Suprapubic skin (tissue), 4 donors: ENCODE measurements at regions not wholly inside any gene's neighbourhood (a gene's known extent, or its start where the extent isn't known, plus 50 kb on each side); places are given as distances from the start of the nearest gene placed in this dataset.

Experiments used
- DNase-seq, 2 donors: peaks; one replicate each; pipeline ENCODE4 v3.0.0-alpha.2; 2019; ENCODE audit warnings: low spot score in 2 of 2
- H3K27ac ChIP-seq: fragments of 200-600 bp; sonication (generic); one replicate; pipeline ENCODE4 v1.5.1; 2019
- H3K27me3 ChIP-seq: fragments of 200-600 bp; sonication (generic); one replicate; pipeline ENCODE4 v1.5.1; 2019
- H3K36me3 ChIP-seq: fragments of 200-600 bp; sonication (generic); one replicate; pipeline ENCODE4 v1.5.1; 2019
- H3K4me1 ChIP-seq: fragments of 200-600 bp; sonication (generic); one replicate; pipeline ENCODE4 v1.5.1; 2019
- H3K4me3 ChIP-seq: fragments of 200-600 bp; sonication (generic); one replicate; pipeline ENCODE4 v1.5.1; 2019; ENCODE audit warnings: mild to moderate bottlenecking
- H3K9me3 ChIP-seq: fragments of 200-600 bp; sonication (generic); one replicate; pipeline ENCODE4 v1.5.1; 2019
- CTCF ChIP-seq, 2 donors: fragments of 200-600 bp in 1 of 2; fragments of 450-650 bp in 1 of 2; sonication (generic) in 1 of 2; IDR thresholded peaks; one replicate each; pipeline ENCODE4 v1.5.1; 2016 to 2019; ENCODE audit warnings: antibody characterized with exemption in 2 of 2, mild to moderate bottlenecking in 1 of 2, moderate library complexity in 1 of 2
- EP300 ChIP-seq: sonication (generic); formaldehyde crosslinking; IDR thresholded peaks from one replicate; pipeline ENCODE4 v1.6.1; 2017; ENCODE audit warnings: antibody characterized with exemption
- POLR2A ChIP-seq, 2 donors: fragments of 450-650 bp; IDR thresholded peaks; one replicate each; pipeline ENCODE4 v1.6.1; 2017; ENCODE audit warnings: antibody characterized with exemption in 2 of 2, mild to moderate bottlenecking in 2 of 2, moderate library complexity in 2 of 2
- POLR2AphosphoS5 ChIP-seq, 3 donors: sonication (generic); formaldehyde crosslinking; IDR thresholded peaks; one replicate each; pipeline ENCODE4 v1.6.1; 2017; ENCODE audit warnings: antibody characterized with exemption in 3 of 3
- WGBS: methylation state at CpG from one replicate; pipeline ENCODE4 v1.1.5; 2018; 5-methylcytosine and 5-hydroxymethylcytosine counted together

GRCh38 chr2:199607914-199608313 is 150.2 kb upstream of the SATB2 start:
- WGBS = 80% methylated on average over 3 of the region's 3 CpGs
- H3K4me3 ChIP-seq = no peak overlapping the region
- no peaks in the 10 kb centered on the region for H3K36me3 ChIP-seq
- H3K27ac ChIP-seq = no peak overlapping the region
- no peaks in the 10 kb centered on the region for H3K9me3 ChIP-seq
- no peak for DNase-seq
- TF ChIP-seq POLR2AphosphoS5 (IDR thresholded peaks at IDR 0.05) (no peak), EP300 (no peak), CTCF (IDR thresholded peaks at IDR 0.05) (no peak), POLR2A (IDR thresholded peaks at IDR 0.05) (no peak)
- H3K4me1 ChIP-seq = peaks cover 5% of the 10 kb centered on the region
- peaks cover 9% of the 10 kb centered on the region for H3K27me3 ChIP-seq

- peaks cover 9% of the 10 kb centered on the region for H3K27me3 ChIP-seq
- no peaks in the 10 kb centered on the region for H3K36me3 ChIP-seq
- H3K9me3 ChIP-seq = no peaks in the 10 kb centered on the region
- no peak for DNase-seq
- H3K4me1 ChIP-seq = peaks cover 5% of the 10 kb centered on the region
- no peak for TF ChIP-seq EP300
- H3K4me3 ChIP-seq = no peak overlapping the region
- no peak overlapping the region for H3K27ac ChIP-seq
- 74% methylated on average over 4 of the region's 4 CpGs for WGBS
Observed at GRCh38 chr2:199606193-199606780, 148.5 kb upstream of the SATB2 start.

GRCh38 chr2:199603721-199604291 is 146.1 kb upstream of the SATB2 start:
- Histone ChIP-seq H3K4me3 (peak overlapping the region; percentile 19), H3K4me1 (peaks cover 5% of the 10 kb centered on the region), H3K27me3 (peaks cover 9% of the 10 kb centered on the region), H3K27ac (no peak overlapping the region), H3K9me3 (no peaks in the 10 kb centered on the region), H3K36me3 (no peaks in the 10 kb centered on the region)
- WGBS = 22% methylated on average over 29 of the region's 39 CpGs
- no peak for DNase-seq
- TF ChIP-seq EP300 (no peak), POLR2AphosphoS5 (IDR thresholded peaks at IDR 0.05) (no peak), POLR2A (IDR thresholded peaks at IDR 0.05) (no peak), CTCF (IDR thresholded peaks at IDR 0.05) (no peak)

- peaks cover 5% of the 10 kb centered on the region for H3K4me1 ChIP-seq
- no peaks in the 10 kb centered on the region for H3K36me3 ChIP-seq
- H3K4me3 ChIP-seq = no peak overlapping the region
- 85% methylated on average over 15 of the region's 15 CpGs for WGBS
- no peak for DNase-seq
- H3K9me3 ChIP-seq = no peaks in the 10 kb centered on the region
- H3K27ac ChIP-seq = no peak overlapping the region
- peaks cover 9% of the 10 kb centered on the region for H3K27me3 ChIP-seq
- no peak for TF ChIP-seq POLR2A (IDR thresholded peaks at IDR 0.05)
- no peak for TF ChIP-seq POLR2AphosphoS5 (IDR thresholded peaks at IDR 0.05)
- no peak for TF ChIP-seq EP300
- TF ChIP-seq CTCF (IDR thresholded peaks at IDR 0.05) = no peak
Observed at GRCh38 chr2:199602896-199603717, 145.4 kb upstream of the SATB2 start.

- no peak for TF ChIP-seq EP300
- TF ChIP-seq POLR2A (IDR thresholded peaks at IDR 0.05) = no peak
- no peak for TF ChIP-seq CTCF (IDR thresholded peaks at IDR 0.05)
- TF ChIP-seq POLR2AphosphoS5 (IDR thresholded peaks at IDR 0.05) = no peak
- no peaks in the 10 kb centered on the region for H3K36me3 ChIP-seq
- peaks cover 5% of the 10 kb centered on the region for H3K4me1 ChIP-seq
- H3K4me3 ChIP-seq = no peak overlapping the region
- H3K9me3 ChIP-seq = no peaks in the 10 kb centered on the region
- DNase-seq = no peak
- no peak overlapping the region for H3K27ac ChIP-seq
- WGBS = 71% methylated on average over 6 of the region's 6 CpGs
- H3K27me3 ChIP-seq = peaks cover 9% of the 10 kb centered on the region
Observed at GRCh38 chr2:199602271-199602895, 144.6 kb upstream of the SATB2 start.
